GM19395 (cell line): ENCODE measurements at regions not wholly inside any gene's neighbourhood (a gene's known extent, or its start where the extent isn't known, plus 50 kb on each side); places are given as distances from the start of the nearest gene placed in this dataset.
"Not testable (repeated sequence)": the region's sequence is repeated elsewhere in the genome, so short reads cannot be mapped to it uniquely, and the experiment has no call there.

Experiments
- ATAC-seq: cut with Tn5 transposase; IDR thresholded peaks from one replicate; pipeline ENCODE4 v1.9.1; 2021; ENCODE audit warnings: mild to moderate bottlenecking, moderate library complexity; ENCODE audit not compliant: unreplicated experiment

DNA sequence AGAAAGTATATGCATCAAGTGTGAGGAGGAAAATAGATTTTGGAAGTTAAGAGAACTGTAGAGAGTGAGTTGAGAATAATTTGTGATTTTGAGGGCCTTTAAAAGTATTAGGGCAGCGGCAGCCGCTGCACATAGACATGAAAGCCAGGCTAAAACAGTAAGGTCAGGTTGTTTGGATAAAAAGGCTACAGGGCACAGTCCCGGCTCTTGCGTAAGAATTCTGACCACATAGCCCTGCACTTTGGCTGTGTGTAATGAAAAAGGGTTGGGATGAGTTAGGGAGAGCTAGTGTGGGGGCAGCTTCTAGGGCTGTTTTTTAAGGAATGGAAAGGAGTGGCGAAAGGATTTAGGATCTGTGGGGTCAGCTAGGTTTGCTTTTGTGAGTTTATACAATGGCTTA is 130.8 kb downstream of the CCDC71L start:
- not testable (repeated sequence) for ATAC-seq

DNA sequence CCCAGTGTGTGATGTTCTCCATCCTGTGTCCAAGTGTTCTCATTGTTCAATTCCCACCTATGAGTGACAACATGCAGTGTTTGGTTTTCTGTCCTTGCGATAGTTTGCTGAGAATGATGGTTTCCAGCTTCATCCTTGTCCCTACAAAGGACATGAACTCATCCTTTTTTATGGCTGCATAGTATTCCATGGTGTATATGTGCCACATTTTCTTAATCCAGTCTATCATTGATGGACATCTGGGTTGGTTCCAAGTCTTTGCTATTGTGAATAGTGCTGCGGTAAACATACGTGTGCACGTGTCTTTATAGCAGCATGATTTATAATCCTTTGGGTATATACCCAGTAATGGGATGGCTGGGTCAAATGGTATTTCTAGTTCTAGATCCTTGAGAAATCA is 134.3 kb downstream of the CCDC71L start:
- not testable (repeated sequence) for ATAC-seq

DNA sequence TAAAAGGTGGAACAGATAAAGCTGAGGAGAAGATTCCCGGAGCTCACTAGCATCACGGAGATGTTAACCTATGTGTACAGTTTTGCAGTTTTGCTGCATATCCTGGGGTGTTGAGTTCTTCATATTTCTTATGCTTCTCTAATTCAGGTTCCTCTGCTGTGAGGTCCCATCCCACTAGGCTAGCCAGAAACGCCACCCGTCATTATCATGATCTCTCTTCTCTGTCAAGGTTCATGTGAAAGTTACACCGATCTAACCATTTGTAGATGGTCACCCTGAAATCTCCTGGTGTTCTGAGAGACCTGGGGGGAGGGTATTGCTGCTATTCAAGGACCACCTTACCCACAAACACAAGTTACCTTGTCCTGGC is 136.3 kb downstream of the CCDC71L start:
- no peak for ATAC-seq

DNA sequence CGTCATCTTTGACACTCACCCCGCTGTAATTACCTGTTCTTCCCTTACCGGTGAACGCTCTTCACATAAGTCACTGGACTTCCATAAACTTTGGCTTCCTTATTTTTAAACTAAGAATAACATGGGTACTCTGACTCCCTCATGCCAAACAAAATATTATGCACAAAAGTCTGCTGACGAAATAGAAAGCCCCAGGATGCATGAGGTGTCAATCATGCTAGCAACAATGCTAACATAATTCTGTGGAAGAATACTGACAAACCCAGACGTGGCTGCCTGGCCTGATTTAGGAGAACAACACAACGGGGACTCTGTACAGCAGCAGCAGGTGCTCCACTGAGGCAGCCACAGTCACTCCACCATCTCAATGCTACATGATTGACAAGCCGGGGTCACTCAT is 137.5 kb downstream of the CCDC71L start:
- ATAC-seq, result no peak

DNA sequence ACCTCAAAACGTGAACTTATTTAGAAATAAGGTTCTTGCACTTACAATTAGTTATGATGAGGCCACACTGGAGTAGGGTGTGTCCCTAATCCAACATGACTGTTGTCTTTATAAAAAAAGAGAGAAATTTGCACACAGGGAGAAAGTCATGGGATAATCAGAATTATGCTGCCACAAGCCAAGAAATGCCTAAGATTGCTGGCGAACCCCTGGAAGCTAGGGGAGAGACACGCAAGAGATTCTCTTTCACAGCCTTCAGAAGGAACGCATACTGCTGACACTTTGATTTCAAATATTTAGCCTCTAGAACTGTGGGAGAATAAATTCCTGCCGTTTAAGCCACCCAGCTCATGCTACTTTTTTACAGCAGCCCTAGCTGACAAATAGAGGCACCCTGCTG is 138.3 kb downstream of the CCDC71L start:
- ATAC-seq, result no peak

DNA sequence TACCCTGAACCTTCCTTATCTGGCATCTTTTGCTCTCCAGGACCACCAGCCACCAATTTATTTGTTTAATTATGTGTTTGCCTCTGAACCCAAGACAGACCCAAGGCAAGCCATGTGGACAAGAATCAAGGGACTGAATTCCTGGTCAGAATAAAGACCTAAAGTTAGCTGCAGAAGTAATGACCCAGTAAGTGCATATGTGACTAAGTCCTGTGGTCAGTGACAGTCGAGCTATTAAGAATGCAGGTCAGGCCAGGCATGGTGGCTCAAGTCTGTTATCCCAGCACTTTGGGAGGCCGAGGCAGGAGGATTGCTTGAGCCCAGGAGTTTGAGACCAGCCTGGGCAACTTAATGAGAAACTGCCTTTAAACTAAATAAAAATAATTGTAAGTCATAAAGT is 139.4 kb downstream of the CCDC71L start:
- no peak for ATAC-seq

DNA sequence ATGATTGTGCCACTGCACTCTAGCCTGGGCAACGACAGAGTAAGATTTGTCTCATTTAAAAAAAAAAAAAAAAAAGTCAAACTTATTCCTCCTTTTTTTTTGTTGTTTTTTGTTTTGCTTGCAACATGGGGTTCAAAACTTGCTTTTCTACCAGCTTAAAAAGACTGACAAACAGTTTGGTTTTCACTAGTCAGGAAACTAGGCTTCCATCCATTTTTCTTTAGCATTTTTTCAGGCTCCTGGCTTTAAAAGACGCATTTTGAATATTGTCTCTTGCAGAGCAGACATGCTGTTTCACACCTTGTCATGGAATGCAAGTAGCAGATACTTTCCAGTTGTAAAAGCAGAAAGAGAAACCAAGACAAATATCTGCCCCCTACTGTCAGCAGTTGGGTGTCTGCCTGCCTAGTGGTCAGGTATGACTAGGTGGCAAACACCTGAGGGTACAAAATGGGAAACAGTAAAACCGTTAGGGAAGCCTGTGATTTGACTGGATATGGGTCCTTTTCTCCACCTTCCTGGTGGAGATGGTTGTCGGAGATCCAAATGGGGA is 139.9 kb downstream of the CCDC71L start:
- ATAC-seq, result no peak

DNA sequence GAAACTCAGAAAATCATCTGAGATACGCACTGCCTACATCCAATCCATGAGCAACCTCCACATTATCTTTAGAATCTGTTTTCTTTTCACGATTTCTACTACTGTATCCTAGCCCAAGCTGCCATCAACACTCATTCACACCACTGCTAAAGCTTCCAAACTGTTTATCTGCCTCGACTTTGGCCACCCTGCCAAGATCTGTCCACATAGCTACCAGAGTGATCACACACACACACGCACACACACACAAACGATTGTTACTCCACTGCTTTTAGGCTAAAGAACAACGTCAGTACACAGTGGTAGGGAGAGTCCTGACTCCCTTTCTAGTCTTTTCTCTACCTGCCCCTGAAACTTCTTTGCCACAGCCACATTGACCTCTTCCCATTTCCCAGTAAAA is 142.0 kb downstream of the CCDC71L start:
- no peak for ATAC-seq

DNA sequence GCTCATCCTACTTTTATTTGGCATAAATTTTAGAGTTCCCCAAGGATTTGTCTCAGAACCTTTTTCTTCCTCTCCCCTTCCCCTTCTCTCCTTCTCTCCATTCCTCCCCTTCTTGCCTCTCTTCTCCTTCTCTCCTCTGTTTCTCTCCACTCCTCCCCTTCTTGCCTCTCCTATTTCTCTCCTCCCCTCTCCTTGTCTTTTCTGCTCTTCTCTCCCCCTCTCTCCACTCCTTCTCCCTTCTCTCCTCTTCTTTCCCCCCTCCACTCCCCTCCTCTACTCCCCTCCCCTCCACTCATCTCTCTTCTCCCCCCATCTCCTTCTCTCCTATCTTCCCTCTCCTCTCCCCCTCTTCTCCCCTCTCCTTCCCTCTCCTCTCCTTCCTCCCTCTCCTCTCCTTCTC is 142.7 kb downstream of the CCDC71L start:
- ATAC-seq, result no peak

DNA sequence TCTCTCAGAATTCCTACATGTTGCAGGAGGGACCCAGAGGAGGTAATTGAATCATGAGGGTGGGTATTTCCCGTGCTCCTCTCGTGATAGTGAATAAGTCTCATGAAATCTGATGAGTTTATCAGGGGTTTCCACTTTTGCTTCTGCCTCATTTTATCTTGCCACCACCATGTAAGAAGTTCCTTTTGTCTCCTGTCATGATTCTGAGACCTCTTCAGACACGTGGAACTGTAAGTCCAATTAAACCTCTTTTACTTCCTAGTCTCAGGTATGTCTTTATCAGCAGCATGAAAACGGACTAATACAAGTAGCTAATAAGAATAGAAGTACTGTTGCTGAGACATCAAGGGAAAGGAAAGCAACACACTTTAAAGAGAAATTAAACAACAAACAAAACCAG is 143.4 kb downstream of the CCDC71L start:
- no peak for ATAC-seq

DNA sequence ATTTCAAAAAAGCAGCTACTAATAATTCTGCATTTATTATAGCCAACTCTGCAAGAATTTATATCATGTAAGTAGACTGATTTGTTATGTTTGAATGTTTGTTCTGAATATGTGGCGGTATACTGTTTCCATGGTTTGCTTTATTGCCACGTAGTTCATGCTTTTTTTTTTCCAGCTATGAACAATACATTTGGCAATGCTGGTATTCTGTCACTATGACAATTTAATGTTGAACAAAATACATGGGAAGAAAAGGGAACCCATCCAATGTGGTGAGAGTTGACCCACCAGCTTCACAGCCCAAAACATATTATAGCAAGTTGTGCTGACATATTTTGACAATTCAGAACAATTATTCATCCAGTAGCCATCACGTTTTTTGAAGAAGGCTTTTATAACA is 145.6 kb downstream of the CCDC71L start:
- ATAC-seq, result no peak

DNA sequence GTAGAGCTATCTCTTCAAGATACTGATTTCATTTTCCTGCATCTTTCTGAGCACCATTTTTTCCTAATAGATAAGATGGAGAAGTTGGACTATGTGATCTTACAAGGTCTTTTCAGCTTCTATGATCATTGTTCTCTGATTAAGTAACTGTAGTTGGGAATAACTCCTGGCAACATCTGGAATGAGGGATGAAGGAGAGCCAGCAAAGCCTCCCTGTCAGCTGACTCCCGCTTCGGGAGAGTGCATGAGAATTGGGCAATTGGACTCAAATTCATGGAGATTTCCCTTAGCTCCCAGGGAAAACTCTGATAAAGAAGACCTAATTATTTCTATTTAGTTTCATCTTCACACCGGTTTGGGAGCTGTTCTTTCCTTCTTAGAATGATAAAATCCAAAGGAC is 146.1 kb downstream of the CCDC71L start:
- no peak for ATAC-seq

DNA sequence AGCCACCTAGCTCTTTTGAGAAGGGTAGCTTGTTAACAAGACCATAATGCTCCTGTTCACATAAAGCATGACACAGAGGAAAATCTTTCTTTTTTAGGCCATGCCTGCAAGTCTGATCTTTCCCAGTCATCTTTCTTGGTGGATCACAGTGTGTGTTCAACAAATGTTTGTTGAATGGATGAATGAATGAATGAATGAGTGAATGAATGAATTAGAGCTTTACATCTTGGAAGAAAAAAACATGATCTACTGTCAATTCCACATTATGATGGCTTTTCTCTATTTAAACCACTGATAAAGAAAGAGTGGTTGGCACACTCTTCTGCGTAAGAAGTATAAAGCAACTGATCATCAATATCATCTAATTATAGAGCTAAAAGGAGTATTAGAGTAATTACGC is 148.7 kb downstream of the CCDC71L start:
- ATAC-seq, result no peak

DNA sequence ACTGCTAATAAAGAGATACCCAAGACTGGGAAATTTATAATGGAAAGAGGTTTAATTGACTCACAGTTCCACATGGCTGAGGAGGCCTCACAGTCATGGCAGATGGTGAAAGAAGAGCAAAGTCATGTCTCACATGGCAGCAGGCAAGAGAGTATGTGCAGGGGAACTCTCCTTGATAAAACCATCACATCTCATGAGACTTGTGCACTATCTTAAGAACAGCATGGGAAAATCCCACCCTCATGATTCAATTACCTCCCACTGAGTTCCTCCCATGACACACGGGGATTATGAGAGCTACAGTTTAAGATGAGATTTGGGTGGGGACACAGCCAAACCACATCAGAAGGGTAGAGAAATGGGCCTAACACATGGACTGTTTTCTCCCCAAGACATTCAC is 156.3 kb downstream of the CCDC71L start:
- ATAC-seq, result no peak

DNA sequence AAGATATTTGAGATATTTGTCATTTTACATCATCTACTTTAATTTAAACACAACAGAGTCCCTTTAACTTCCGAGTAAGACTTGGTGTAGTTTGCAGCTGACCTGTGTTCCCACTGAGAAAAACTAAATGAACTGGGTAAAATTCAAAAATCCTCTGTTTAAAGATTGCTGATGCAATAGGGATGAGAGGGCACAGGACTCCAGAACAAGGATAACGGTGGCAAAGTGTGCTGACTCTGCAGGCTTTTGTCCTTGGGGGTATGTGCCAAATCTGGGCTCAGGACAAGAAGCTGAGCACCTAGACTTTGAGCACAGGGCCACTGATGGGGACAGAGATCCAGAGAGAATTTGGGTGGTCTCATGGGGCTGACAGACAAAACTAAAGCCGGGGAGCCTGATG is 156.8 kb downstream of the CCDC71L start:
- no peak for ATAC-seq

DNA sequence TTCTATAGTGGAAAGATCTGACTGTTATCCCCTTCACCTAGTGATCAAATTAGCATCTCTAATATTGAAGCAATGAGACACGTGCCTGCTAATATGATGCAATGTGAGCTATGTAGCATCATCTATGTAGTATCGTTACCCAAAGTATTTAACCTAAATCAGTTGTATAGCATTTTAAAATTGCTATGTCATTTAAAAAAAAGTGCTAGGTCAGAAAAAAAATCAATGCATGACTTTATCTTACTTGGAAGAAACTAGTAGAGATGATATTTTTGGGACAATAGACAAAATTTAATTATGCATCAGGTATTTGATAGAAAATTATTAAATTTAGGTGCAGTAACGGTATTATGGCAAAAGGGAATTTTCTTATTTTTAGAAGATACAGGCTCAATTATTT is 157.3 kb downstream of the CCDC71L start:
- no peak for ATAC-seq

DNA sequence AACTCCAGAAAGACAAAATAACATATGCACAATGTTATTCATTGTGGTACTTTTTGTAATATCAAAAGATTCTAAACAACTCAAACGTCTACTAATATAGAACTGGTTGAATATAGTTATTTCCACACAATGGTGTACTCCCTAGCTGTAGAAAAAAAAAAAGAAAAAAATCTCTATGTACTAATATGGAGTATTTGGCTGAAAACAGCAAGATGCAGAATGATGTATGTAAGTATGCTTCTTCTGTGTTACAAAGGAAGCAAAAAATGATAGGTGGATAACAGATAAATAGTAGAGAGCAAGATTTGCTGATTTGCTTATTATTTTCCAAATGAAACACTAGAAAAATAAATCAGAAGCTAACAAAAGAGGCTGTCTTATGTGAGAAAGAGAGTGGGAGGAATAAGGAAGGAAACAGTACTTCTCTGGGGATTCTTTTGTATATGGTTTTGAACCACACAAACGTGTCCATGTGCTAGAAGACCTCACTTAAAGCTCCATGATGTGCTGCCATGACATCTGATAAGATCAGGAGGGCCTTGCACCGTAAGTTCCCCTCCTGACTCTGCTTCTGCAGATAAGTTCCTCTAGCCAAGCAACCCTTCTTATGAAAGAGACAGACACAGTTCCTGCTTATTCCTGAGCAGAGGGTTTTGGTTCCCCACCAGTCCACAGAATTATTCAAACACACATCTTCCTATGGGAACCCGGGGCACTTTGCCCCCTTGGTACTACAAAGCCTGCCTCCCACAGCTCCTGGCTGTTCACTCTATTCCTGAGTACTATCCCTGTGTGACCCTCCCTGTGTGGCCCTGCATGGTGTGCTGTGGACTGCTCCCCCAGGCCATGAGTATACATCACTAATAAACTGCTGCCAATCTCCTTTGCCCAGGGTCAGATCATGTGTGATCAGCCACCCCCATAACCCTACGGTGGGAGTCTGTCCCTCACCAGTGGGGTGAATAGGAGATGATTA is 159.1 kb downstream of the CCDC71L start:
- no peak for ATAC-seq

DNA sequence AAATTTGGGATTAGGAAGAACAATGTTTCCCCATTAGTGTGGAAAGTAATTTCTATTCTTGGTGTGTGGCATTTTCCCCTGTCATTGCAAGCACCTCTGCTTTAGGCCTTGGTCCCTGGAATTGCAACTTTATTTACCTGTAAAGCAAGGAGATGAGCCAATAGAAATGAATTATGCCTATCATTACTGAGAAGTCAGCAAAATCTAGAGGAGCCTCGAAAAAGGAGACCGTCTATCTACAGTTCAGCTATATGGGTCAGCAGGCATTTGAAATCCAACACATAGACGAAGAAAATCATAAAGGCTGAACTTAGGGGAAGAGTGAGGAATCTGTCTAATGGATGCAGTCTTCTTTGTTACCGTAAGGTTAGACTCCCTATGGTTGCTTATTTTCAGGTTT is 161.1 kb downstream of the CCDC71L start:
- ATAC-seq, result no peak

DNA sequence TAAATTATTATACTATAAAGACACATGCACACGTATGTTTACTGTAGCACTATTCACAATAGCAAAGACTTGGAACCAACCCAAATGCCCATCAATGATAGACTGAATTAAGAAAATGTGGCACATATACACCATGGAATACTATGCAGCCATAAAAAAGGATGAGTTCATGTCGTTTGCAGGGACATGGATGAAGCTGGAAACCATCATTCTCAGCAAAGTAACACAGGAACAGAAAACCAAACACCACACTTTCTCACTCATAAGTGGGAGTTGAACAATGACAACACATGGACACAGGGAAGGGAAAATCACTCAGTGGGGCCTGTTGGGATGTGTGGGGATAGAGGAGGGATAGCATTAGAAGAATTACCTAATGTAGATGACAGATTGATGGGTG is 163.0 kb downstream of the CCDC71L start:
- not testable (repeated sequence) for ATAC-seq

DNA sequence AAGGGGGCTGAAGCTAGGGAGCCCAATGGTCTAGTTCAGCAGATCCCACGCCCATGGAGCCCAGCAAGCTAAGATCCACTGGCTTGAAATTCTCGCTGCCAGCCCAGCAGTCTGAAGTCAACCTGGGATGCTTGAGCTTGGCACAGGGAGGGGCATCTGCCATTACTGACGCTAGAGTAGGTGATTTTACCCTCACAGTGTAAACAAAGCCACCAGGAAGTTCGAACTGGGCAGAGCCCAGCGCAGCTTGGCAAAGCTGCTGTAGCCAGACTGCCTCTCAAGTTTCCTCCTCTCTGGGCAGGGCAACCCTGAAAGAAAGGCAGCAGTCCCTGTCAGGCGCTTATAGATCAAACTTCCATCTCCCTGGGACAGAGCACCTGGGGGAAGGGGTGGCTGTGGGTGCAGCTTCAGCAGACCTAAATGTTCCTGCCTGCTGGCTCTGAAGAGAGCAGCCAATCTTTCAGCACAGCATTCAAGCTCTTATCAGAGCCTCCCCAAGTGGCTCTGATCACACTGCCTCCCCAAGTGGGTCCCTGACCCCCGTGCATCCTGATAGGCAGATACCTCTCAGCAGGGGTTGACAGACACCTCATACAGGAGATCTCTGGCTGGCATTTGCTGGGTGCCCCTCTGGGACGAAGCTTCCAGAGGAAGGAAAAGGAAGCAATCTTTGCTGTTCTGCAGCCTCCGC is 167.8 kb downstream of the CCDC71L start:
- ATAC-seq, result no peak

DNA sequence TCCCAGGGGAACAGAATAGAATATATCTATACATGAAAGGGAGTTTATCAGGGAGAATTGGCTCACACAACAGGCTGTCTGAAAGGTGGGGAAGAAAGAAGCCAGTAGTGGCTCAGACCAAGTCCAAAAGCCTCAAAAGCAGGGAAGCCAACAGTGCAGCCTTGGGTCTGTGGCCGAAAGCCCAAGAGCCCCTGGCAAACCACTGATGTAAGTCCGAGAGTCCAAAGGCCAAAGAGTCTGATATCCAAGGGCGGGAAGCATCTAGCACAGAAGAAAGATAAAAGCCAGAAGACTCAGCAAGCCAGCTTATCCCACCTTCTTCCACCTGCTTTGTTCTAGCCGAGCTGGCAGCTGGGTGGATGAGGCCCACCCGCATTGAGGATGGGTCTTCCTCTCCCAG is 172.5 kb downstream of the CCDC71L start:
- ATAC-seq, result no peak

DNA sequence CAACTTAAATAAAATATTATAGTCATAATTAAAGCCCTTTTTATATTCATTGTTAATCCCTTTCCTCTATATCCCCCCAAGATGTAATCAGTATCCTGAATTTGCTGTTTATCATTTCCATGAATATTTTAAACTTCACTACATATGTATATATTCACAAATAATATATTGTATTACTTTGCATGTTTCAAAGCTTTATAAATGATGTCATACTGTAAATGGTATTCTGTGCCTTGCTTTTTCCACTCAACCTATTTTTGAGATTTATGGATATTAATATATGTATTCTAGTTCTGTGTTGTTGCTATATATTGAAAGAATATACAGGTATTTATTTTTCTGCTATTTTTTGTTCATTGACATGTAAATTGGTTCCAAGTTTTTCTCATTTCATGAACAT is 173.1 kb downstream of the CCDC71L start:
- no peak for ATAC-seq
